NCI-H2107 treated with DMSO at 0.1 percent for 48 hours (cell line): ENCODE measurements at regions not wholly inside any gene's neighbourhood (a gene's known extent, or its start where the extent isn't known, plus 50 kb on each side); places are given as distances from the start of the nearest gene placed in this dataset.
"Not testable (repeated sequence)": the region's sequence is repeated elsewhere in the genome, so short reads cannot be mapped to it uniquely, and the experiment has no call there.

Experiments used
- DNase-seq: peaks from one replicate; lab custom pipeline; 2025; ENCODE audit not compliant: unreplicated experiment; lab: John Stamatoyannopoulos, UW

DNA sequence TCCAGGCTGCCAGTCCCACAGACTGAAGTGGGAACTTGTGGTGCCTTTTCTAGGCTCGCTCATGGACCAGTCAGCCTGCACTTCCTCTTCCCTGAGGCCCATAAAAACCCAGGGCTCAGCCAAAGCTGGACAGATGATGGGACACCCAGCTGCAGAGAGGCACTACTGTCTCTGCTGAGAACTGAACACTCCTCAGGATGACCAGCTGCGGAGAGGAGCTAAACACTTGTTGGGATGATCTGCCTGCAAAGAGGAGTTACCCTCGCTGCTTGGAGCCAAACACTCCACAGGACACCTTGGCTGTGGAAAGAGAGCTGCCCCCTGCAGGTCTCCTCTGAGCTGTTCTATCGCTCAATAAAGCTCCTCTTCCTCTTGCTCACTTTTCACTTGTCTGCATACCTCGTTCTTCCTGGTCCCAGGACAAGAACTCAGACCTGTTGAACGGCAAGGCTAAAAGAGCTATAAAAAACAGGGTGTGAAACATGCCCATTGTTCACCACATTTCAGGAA is 465.5 kb downstream of the GUCY1A2 start:
- no peak for DNase-seq

GRCh38 chr11:106553304-106553703 is 465.0 kb downstream of the GUCY1A2 start:
- no peak for DNase-seq

DNA sequence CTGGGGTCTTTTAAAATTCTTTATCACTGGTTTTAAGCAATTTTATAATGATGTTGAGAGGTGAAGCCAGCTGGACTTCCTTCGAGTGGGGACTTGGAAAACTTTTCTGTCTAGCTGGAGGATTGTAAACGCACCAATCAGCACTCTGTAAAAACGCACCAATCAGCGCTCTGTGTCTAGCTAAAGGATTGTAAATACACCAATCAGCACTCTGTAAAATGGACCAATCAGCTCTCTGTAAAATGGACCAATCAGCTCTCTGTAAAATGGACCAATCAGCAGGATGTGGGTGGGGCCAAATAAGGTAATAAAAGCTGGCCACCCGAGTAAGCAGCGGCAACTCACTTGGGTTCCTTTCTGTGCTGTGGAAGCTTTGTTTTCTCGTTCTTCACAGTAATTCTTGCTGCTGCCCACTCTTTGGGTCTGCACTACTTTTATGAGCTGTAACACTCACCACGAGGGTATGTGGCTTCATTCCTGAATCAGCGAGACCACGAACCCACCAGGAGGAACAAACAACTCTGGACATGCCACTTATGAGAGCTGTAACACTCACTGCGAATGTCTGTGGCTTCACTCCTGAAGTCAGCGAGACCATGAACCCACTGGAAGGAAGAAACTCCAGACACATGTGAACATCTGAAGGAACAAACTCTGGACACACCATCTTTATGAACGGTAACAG is 462.6 kb downstream of the GUCY1A2 start:
- not testable (repeated sequence) for DNase-seq

DNA sequence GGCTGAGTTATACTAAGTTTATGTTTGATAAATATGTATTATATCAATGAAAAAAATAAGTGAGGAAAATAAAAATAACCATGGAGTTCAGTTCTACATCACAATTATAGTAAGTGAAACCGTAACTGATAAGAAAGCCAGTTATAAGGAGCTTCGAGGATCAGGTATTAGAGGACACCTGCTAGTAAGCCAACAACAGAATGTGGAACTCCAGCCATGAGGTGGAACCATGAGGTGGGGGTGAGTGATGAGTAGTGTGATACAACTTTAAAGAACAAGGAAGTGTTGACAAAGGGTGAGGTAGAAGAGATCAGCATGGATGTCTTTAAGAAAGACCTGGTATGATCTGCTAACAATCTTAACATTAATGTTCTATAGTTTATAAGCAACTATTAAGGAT is 452.9 kb downstream of the GUCY1A2 start:
- no peak for DNase-seq

DNA sequence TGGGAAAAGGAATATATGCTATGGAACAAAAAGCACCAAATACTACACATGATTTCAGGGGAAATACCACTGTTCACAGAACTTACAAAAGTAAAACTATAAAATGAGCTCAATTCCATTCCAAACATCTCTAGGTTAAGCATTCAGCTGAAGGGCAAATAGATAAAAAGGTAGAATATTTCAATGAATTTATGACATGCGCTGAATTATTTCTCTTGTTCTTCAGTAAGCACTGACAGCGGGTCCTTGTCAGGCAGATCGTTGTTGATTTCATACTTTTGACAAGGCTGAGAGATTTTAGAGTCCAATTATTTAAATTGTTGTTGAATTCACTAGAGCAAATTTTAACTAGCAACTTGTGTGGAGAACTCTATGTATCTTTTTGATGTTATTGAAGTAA is 449.6 kb downstream of the GUCY1A2 start:
- no peak for DNase-seq

DNA sequence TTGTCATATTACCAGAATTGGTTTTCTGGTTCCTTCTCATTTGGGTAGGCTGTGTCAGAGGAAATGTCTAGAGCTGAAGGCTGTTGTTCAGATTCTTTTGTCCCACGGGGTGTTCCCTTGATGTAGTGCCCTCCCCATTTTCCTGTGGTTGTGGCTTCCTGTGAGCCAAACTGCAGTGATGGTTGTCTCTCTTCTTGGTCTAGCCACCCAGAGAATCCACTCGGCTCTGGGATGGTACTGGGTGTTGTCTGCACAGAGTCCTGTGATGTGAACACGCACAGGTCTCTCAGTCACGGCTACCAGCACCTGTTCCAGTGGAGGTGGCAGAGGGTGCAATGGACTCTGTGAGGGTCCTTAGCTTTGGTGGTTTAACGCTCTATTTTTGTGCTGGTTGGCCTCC is 440.9 kb downstream of the GUCY1A2 start:
- not testable (repeated sequence) for DNase-seq

DNA sequence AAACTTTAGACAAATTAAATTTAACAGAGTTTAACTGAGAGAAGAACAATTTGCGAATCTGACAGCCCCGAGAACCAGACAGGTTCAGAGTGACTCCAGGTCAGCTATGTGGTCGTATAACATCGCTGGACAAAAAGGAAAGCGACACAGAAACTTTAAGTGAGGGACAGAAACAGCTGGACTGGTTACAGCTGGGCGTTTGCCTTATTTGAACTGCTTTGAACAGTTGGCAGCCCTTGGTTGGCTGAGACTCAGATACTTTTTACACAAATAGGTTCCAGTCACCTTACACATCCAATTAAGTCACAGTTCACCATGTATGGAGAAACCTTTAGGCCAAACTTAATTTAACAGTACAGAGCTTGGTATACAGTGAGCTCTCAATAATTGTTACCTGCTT is 436.9 kb downstream of the GUCY1A2 start:
- DNase-seq, result no peak

- no peak for DNase-seq
These were observed 433.2 kb downstream of the GUCY1A2 start for GRCh38 chr11:106585061-106585460.

DNA sequence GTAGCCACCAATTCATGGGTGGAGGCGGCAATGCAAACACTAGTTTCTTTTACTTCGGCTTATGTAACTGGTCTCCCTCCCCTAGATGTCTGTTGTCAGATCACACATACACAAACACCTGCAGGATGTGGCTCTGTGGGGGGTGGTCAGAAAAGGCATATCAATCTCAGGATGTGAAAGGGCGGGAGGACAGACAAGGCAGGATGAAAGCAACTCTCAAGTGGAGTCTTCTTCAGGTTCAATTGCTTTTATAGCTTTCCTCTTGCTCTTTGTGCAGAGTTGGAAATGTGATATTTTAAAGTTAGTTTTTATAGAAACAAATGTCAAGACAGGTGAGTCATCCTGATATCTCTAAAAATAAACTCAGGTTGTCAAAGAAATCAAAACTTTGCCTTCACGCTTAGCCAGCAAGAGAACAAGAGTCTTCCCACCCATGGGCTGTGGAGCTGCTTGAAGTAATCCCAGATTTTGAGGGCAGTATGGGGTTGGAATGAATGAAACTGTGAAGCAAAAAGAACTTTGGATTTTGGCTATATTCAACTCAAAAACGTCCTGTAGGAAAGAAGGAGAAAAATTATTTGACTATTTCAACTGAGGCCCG is 423.4 kb downstream of the GUCY1A2 start:
- DNase-seq, result no peak

DNA sequence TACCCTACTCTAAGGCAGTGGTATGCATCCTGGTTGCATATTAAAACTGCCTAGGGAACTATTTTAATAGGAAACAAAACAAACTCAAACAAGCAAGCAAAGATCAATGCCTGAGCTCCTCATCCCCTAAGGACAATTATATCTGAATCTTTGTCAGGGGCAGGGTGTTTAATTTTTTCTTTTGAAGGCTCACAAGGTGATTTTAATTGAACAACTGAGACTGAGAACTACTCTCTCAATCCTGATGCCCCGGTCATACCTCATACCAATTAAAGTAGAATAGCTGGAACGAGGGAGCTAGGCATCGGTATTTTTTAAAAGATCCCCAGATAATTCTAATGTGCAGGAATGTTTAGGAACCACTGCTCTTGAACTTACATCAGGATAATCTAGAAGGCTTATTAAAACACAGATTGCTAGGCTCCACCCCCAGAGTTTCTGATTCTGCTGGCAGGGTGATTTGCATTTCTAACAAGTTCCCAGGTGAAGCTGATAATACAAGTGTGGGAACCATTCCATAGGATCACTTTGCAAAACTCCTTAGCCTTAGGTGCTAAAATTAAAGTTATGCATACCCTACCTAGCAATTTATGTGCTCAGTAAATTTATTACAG is 416.5 kb downstream of the GUCY1A2 start:
- DNase-seq, result no peak

DNA sequence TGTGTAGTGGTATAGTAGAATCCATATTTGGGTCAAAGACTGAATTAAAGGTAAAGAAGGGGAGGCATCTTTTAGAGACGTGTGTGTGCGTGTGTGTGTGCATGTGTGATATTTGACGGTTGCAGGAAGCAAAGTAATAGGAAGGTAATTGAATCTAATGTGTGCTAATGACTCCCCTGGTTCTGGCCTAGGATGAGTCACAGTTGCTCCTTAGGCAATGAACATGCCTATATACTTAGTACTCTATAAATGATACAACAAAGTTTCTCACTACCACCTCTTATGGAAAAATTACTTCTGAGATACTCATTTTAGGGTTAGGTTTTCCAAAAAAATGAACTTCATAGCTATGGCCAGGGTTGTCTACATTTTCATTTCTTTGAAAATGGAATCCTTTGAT is 409.6 kb downstream of the GUCY1A2 start:
- DNase-seq, result no peak

DNA sequence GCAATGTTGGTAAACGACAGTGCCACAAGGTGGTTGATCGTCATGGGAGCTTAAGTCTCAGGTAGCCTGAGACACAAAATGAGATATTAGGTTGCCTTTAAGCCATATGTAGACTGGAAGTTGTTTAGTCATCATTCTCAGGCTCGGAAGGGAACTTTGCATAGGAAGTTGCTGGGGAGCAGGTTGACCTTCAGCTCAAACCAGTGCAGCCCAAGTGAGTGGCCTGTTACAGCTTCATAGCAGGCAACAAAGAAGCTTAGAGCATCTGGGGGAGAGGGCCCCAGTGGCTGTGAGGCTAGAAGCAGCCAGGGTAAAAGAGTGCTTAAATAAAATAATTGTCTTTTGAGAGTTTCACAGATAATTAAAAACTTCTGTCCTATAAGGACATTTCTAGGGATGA is 404.0 kb downstream of the GUCY1A2 start:
- no peak for DNase-seq

- DNase-seq, result no peak
These were observed 398.8 kb downstream of the GUCY1A2 start for GRCh38 chr11:106619320-106619990.

DNA sequence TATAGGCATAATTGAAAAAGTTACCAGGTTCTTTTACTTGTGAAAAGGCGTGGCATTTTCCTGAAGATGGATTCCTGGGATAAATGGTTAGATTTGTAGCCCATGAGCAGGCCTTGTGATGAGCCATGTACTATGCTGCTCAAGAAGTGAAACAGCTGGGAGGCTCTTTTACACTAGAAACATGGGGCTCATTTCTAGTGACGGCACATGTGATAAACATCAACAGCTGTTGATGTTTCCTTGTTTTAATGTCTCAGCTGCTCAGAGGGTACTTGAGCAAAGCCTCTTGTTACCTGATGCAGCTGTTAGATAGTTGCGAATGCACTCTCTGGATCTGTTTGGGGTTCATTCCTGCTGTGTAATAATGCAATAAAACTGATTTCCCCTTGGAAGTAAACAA is 396.8 kb downstream of the GUCY1A2 start:
- no peak for DNase-seq
